Stomach (tissue), 4 donors: ENCODE measurements at regions not wholly inside any gene's neighbourhood (a gene's known extent, or its start where the extent isn't known, plus 50 kb on each side); places are given as distances from the start of the nearest gene placed in this dataset.

Source experiments
- POLR2AphosphoS5 ChIP-seq, 3 donors: sonication (generic); formaldehyde crosslinking; IDR thresholded peaks; one replicate each; pipeline ENCODE4 v1.6.1; 2016; ENCODE audit warnings: antibody characterized with exemption in 3 of 3
- TF ChIP-seq, protein P1 (sequence below), 7 experiments: fragments of 450-650 bp in 4 of 7; fragments of 200-600 bp in 3 of 7; sonication (generic) in 3 of 7; IDR thresholded peaks; one replicate each; pipeline ENCODE4 v1.5.1; 2016 to 2019; ENCODE audit warnings: antibody characterized with exemption in 7 of 7, control low read depth in 2 of 7, mild to moderate bottlenecking in 1 of 7

- TF ChIP-seq, protein P1, sequence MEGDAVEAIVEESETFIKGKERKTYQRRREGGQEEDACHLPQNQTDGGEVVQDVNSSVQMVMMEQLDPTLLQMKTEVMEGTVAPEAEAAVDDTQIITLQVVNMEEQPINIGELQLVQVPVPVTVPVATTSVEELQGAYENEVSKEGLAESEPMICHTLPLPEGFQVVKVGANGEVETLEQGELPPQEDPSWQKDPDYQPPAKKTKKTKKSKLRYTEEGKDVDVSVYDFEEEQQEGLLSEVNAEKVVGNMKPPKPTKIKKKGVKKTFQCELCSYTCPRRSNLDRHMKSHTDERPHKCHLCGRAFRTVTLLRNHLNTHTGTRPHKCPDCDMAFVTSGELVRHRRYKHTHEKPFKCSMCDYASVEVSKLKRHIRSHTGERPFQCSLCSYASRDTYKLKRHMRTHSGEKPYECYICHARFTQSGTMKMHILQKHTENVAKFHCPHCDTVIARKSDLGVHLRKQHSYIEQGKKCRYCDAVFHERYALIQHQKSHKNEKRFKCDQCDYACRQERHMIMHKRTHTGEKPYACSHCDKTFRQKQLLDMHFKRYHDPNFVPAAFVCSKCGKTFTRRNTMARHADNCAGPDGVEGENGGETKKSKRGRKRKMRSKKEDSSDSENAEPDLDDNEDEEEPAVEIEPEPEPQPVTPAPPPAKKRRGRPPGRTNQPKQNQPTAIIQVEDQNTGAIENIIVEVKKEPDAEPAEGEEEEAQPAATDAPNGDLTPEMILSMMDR (IDR thresholded peaks at IDR 0.05) = no peak
- TF ChIP-seq POLR2AphosphoS5 (IDR thresholded peaks at IDR 0.05) = no peak
Observed at GRCh38 chr18:8552151-8552550, 57.1 kb upstream of the RAB12 start.
